ENCODE measurements at regions not wholly inside any gene's neighbourhood (a gene's known extent, or its start where the extent isn't known, plus 50 kb on each side); places are given as distances from the start of the nearest gene placed in this dataset.

- peak; percentile 93 for DNase-seq
Measured at GRCh38 chr9:693201-694091, 148.1 kb upstream of the DMRT1 start.

GRCh38 chr9:694092-694402 lies 147.4 kb upstream of the DMRT1 start:
- peak; percentile 65 for DNase-seq

GRCh38 chr9:694403-695154 lies 146.9 kb upstream of the DMRT1 start:
- DNase-seq, result peak; percentile 65

- no peak for DNase-seq
Measured at GRCh38 chr9:695252-695651, 146.2 kb upstream of the DMRT1 start.

- DNase-seq, result peak; percentile 63
Measured at GRCh38 chr9:696332-697323, 144.9 kb upstream of the DMRT1 start.

- DNase-seq, result no peak
Measured at GRCh38 chr9:698276-698675, 143.2 kb upstream of the DMRT1 start.

GRCh38 chr9:698954-699353 lies 142.5 kb upstream of the DMRT1 start:
- DNase-seq, result no peak

- DNase-seq, result no peak
Measured at GRCh38 chr9:699396-699795, 142.1 kb upstream of the DMRT1 start.

GRCh38 chr9:700365-701282 lies 140.9 kb upstream of the DMRT1 start:
- DNase-seq, result peak; percentile 49

- DNase-seq, result peak; percentile 40
Measured at GRCh38 chr9:703392-703791, 138.1 kb upstream of the DMRT1 start.

GRCh38 chr9:706073-706472 lies 135.4 kb upstream of the DMRT1 start:
- DNase-seq, result no peak

GRCh38 chr9:706606-707459 lies 134.7 kb upstream of the DMRT1 start:
- DNase-seq, result peak; percentile 59

GRCh38 chr9:708182-708550 lies 133.3 kb upstream of the DMRT1 start:
- no peak for DNase-seq

GRCh38 chr9:708551-709432 lies 132.7 kb upstream of the DMRT1 start:
- no peak for DNase-seq

- no peak for DNase-seq
Measured at GRCh38 chr9:710951-711745, 130.3 kb upstream of the DMRT1 start.

- DNase-seq, result no peak
Measured at GRCh38 chr9:711761-712553, 129.5 kb upstream of the DMRT1 start.

- DNase-seq, result no peak
Measured at GRCh38 chr9:712643-713042, 128.9 kb upstream of the DMRT1 start.

GRCh38 chr9:713091-713490 lies 128.4 kb upstream of the DMRT1 start:
- no peak for DNase-seq
